GM12878 (cell line): ENCODE measurements at regions not wholly inside any gene's neighbourhood (a gene's known extent, or its start where the extent isn't known, plus 50 kb on each side); places are given as distances from the start of the nearest gene placed in this dataset.
"Not testable (repeated sequence)": the region's sequence is repeated elsewhere in the genome, so short reads cannot be mapped to it uniquely, and the experiment has no call there.

Experiments
- NFXL1 ChIP-seq: fragments of 450-650 bp; IDR thresholded peaks from 2 replicates; pipeline ENCODE4 v1.6.1; 2017; ENCODE audit warnings: antibody characterized with exemption, mild to moderate bottlenecking, borderline replicate concordance
- RBBP5 ChIP-seq: fragments of 200-600 bp; sonication (generic); conservative IDR thresholded peaks from 2 replicates; pipeline ENCODE4 v1.6.1; 2016
- TF ChIP-seq, protein P1 (sequence below), 3 experiments: IDR thresholded peaks in 2 of 3; conservative IDR thresholded peaks in 1 of 3; 2 replicates each; pipeline ENCODE4 v1.5.1; 2011; ENCODE audit warnings: low read depth in 3 of 3, low read length in 3 of 3, mild to moderate bottlenecking in 3 of 3, control low read depth in 2 of 3, moderate library complexity in 2 of 3, inconsistent platforms in 1 of 3, mixed read lengths in 1 of 3; ENCODE audit not compliant: control insufficient read depth in 2 of 3, insufficient read depth in 1 of 3; ENCODE audit errors: extremely low read depth in 1 of 3

GRCh38 chr5:50613057-50613456 is 53.4 kb upstream of the PARP8 start:
- TF ChIP-seq, protein P1, sequence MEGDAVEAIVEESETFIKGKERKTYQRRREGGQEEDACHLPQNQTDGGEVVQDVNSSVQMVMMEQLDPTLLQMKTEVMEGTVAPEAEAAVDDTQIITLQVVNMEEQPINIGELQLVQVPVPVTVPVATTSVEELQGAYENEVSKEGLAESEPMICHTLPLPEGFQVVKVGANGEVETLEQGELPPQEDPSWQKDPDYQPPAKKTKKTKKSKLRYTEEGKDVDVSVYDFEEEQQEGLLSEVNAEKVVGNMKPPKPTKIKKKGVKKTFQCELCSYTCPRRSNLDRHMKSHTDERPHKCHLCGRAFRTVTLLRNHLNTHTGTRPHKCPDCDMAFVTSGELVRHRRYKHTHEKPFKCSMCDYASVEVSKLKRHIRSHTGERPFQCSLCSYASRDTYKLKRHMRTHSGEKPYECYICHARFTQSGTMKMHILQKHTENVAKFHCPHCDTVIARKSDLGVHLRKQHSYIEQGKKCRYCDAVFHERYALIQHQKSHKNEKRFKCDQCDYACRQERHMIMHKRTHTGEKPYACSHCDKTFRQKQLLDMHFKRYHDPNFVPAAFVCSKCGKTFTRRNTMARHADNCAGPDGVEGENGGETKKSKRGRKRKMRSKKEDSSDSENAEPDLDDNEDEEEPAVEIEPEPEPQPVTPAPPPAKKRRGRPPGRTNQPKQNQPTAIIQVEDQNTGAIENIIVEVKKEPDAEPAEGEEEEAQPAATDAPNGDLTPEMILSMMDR (IDR thresholded peaks at IDR 0.05 in 2 of 3, conservative IDR thresholded peaks at IDR 0.05 in 1 of 3; ENCODE audit: control insufficient read depth in 2 of 3, extremely low read depth in 1 of 3, insufficient read depth in 1 of 3, low read depth in 3 of 3, low read length in 3 of 3): not testable (repeated sequence)
- TF ChIP-seq RBBP5, NFXL1: not testable (repeated sequence)
